Mucosa of stomach (tissue), 1 donor: ENCODE measurements at regions not wholly inside any gene's neighbourhood (a gene's known extent, or its start where the extent isn't known, plus 50 kb on each side); places are given as distances from the start of the nearest gene placed in this dataset.

ENCODE experiments used
- H3K27me3 ChIP-seq: one replicate; pipeline ENCODE4 v1.7.0; 2013; ENCODE audit warnings: mild to moderate bottlenecking, low read length; ENCODE audit not compliant: control insufficient read depth, insufficient read depth
- H3K36me3 ChIP-seq: one replicate; pipeline ENCODE4 v1.7.0; 2013; ENCODE audit warnings: low read length; ENCODE audit not compliant: control insufficient read depth, insufficient read depth
- H3K4me1 ChIP-seq: one replicate; pipeline ENCODE4 v1.7.0; 2013; ENCODE audit warnings: mild to moderate bottlenecking, low read length; ENCODE audit not compliant: control insufficient read depth, insufficient read depth
- H3K4me3 ChIP-seq: one replicate; pipeline ENCODE4 v1.7.0; 2013; ENCODE audit warnings: low read length
- H3K9ac ChIP-seq: one replicate; pipeline ENCODE4 v1.7.0; 2013; ENCODE audit warnings: mild to moderate bottlenecking, low read length, moderate library complexity
- H3K9me3 ChIP-seq: one replicate; pipeline ENCODE4 v1.7.0; 2013; ENCODE audit warnings: mild to moderate bottlenecking, low read length, moderate library complexity; ENCODE audit not compliant: control insufficient read depth
- donor health status: Pancreatic carcinoma.

DNA sequence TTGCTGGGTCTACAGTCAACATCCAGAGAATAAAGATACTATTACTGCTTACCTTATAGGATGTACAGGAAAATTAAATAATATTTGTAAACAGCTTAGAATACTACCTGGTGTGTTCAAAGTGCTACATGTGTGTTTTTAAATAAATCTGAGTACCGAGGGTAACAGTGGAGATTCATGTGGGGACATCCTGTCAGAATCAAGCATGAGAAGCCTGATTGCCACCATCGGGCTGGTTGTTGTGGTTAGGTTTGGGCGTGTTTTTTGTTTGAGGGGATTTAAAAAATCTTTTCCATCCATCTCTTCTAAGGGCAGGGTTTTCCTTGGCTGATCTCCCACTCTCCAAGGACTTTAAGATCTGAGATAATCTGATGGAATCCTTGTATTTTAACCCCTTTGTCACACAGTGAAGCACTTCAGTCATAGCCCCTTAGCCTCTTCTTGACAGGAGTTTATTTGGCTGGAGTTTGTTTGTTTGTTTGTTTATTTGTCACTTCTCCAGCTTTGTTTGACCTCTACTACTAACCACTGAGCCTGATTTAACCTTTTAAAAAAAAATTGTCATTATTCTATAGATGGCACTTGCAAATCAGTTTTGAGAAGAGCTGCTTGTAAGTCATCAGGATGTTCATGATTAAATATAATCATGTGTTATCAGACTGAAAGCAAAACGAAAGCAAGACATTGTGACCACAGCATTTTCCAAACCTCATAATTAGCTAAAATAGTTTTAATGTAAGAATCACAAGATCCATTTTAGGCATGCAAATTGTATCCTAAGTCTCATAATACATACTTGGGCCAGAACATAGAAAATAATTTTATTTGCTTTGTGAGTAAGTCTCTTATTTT, 72.8 kb upstream of the RARB start:
- no peak overlapping the region for H3K4me3 ChIP-seq
- no peaks in the 10 kb centered on the region for H3K4me1 ChIP-seq
- no peaks in the 10 kb centered on the region for H3K9me3 ChIP-seq
- H3K9ac ChIP-seq, result no peak overlapping the region
- no peaks in the 10 kb centered on the region for H3K36me3 ChIP-seq
- no peaks in the 10 kb centered on the region for H3K27me3 ChIP-seq

DNA sequence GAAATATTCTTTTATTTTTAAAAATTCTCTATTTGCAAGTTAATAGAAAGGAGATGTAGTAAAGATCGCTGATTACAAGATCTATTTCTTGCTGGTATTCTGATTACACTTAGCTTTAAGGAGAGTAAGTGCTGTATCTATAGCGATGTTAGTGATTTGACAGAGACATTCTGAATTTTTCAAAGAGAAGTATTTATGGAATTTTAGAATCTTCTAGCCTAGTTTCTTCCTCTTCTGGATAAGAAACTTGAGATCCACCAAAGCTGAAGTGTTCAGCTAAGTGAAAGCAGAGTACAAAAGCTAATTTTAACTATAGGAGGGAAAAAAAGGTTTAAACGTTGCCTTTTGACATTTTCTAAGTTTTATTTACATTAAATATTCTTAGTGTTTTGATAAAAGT, 72.1 kb upstream of the RARB start:
- H3K27me3 ChIP-seq, result no peaks in the 10 kb centered on the region
- H3K9ac ChIP-seq, result no peak overlapping the region
- no peaks in the 10 kb centered on the region for H3K4me1 ChIP-seq
- H3K9me3 ChIP-seq, result no peaks in the 10 kb centered on the region
- H3K4me3 ChIP-seq, result no peak overlapping the region
- H3K36me3 ChIP-seq, result no peaks in the 10 kb centered on the region

DNA sequence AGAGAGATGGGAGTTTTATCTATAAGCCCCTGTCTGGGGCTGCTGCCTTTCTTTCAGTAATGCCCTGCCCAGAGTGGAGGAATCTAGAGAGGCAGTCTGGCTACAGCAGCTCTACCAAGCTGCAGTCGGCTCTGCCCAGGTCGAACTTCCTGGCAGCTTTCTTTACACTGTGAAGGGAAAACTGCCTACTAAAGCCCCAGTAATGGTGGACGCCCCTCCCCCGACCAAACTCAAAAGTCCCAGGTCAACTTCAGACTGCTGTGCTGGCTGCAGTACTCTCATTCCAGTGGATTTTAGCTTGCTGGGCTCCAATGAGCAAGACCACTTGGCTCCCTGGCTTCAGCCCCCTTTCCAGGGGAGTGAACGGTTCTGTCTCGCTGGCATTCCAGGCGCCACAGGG, 65.9 kb upstream of the RARB start:
- Histone ChIP-seq H3K9me3 (no peaks in the 10 kb centered on the region), H3K36me3 (no peaks in the 10 kb centered on the region), H3K9ac (no peak overlapping the region), H3K27me3 (no peaks in the 10 kb centered on the region), H3K4me1 (no peaks in the 10 kb centered on the region), H3K4me3 (no peak overlapping the region)

GRCh38 chr3:25365636-25366035, 62.4 kb upstream of the RARB start:
- Histone ChIP-seq H3K9me3 (no peaks in the 10 kb centered on the region), H3K4me1 (no peaks in the 10 kb centered on the region), H3K9ac (no peak overlapping the region), H3K4me3 (no peak overlapping the region), H3K27me3 (no peaks in the 10 kb centered on the region), H3K36me3 (no peaks in the 10 kb centered on the region)

GRCh38 chr3:25367025-25367424, 61.0 kb upstream of the RARB start:
- Histone ChIP-seq H3K9ac (no peak overlapping the region), H3K27me3 (no peaks in the 10 kb centered on the region), H3K36me3 (no peaks in the 10 kb centered on the region), H3K4me3 (no peak overlapping the region), H3K9me3 (no peaks in the 10 kb centered on the region), H3K4me1 (no peaks in the 10 kb centered on the region)

- no peaks in the 10 kb centered on the region for H3K36me3 ChIP-seq
- H3K4me3 ChIP-seq, result no peak overlapping the region
- no peak overlapping the region for H3K9ac ChIP-seq
- no peaks in the 10 kb centered on the region for H3K27me3 ChIP-seq
- H3K9me3 ChIP-seq, result no peaks in the 10 kb centered on the region
- H3K4me1 ChIP-seq, result no peaks in the 10 kb centered on the region
Measured at GRCh38 chr3:25372167-25372566, 55.9 kb upstream of the RARB start.

DNA sequence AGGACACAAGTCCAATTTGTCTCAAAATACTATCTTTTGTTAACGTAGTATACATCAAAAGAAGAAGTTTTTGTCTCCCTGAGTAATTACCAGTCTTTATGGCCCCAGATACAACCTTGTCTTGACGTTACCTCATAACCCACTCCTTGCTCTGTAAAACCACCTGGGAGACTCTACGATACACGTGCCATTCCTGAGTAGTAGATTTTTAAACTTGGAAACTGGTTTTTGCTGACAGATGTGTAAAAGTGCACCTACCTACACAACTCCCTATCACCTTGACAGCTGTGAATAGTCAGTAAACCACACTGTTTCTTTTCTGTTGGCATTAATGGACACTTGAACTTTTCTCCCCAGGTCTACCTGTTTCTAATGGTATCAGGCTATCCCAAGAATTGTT, 51.7 kb upstream of the RARB start:
- H3K9ac ChIP-seq, result no peak overlapping the region
- no peaks in the 10 kb centered on the region for H3K27me3 ChIP-seq
- H3K4me1 ChIP-seq, result no peaks in the 10 kb centered on the region
- H3K4me3 ChIP-seq, result no peak overlapping the region
- no peaks in the 10 kb centered on the region for H3K36me3 ChIP-seq
- no peaks in the 10 kb centered on the region for H3K9me3 ChIP-seq

DNA sequence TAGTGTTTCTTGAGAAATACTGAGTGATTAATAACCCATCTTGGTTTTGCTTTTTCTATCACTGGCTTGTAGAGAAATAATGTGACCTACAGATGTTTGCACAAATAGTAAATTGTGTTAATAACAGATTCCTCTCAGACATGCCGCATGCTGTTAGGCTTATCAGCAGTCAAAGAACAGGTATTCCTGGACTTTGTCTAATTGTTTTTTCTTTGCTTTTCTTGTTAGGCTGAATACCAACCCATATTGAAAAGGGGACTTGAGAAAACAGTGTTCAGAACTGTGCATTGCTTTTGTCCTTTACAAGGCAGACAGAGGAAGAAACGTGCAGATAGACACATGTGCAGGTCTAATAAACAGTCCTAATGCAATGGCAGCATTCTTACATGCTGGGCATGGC, 51.0 kb upstream of the RARB start:
- Histone ChIP-seq H3K9me3 (no peaks in the 10 kb centered on the region), H3K9ac (no peak overlapping the region), H3K27me3 (no peaks in the 10 kb centered on the region), H3K4me3 (no peak overlapping the region), H3K36me3 (no peaks in the 10 kb centered on the region), H3K4me1 (no peaks in the 10 kb centered on the region)
